Ishikawa (cell line): ENCODE measurements at regions not wholly inside any gene's neighbourhood (a gene's known extent, or its start where the extent isn't known, plus 50 kb on each side); places are given as distances from the start of the nearest gene placed in this dataset.

Source experiments
- CEBPB ChIP-seq: IDR thresholded peaks from 2 replicates; pipeline ENCODE4 v1.6.1; 2012
- CREB1 ChIP-seq: IDR thresholded peaks from 2 replicates; pipeline ENCODE4 v1.6.1; 2012; ENCODE audit warnings: low read depth
- EGR1 ChIP-seq: IDR thresholded peaks from 2 replicates; pipeline ENCODE4 v1.6.1; 2012
- EP300 ChIP-seq: IDR thresholded peaks from 2 replicates; pipeline ENCODE4 v1.6.1; 2012; ENCODE audit warnings: borderline replicate concordance
- FOXM1 ChIP-seq: IDR thresholded peaks from 2 replicates; pipeline ENCODE4 v1.6.1; 2012; ENCODE audit warnings: low read depth, borderline replicate concordance
- MAX ChIP-seq: IDR thresholded peaks from 2 replicates; pipeline ENCODE4 v1.6.1; 2012
- NFIC ChIP-seq: IDR thresholded peaks from 2 replicates; pipeline ENCODE4 v1.6.1; 2012
- RAD21 ChIP-seq: IDR thresholded peaks from 2 replicates; pipeline ENCODE4 v1.6.1; 2012; ENCODE audit warnings: low read depth
- REST ChIP-seq: IDR thresholded peaks from 2 replicates; pipeline ENCODE4 v1.6.1; 2012; ENCODE audit warnings: low read depth, mild to moderate bottlenecking
- TAF1 ChIP-seq: IDR thresholded peaks from 2 replicates; pipeline ENCODE4 v1.6.1; 2012; ENCODE audit warnings: low read depth, mild to moderate bottlenecking
- TCF12 ChIP-seq: IDR thresholded peaks from 2 replicates; pipeline ENCODE4 v1.6.1; 2012; ENCODE audit warnings: low read depth
- TEAD4 ChIP-seq: IDR thresholded peaks from 2 replicates; pipeline ENCODE4 v1.6.1; 2012
- USF1 ChIP-seq: IDR thresholded peaks from 2 replicates; pipeline ENCODE4 v1.6.1; 2012
- YY1 ChIP-seq: IDR thresholded peaks from 2 replicates; pipeline ENCODE4 v1.6.1; 2012; ENCODE audit warnings: low read depth
- ZBTB7A ChIP-seq: IDR thresholded peaks from 2 replicates; pipeline ENCODE4 v1.6.1; 2012; ENCODE audit warnings: low read depth

GRCh38 chrX:84737471-84737871 lies 235.2 kb upstream of the HDX start:
- TF ChIP-seq CEBPB: no peak
- TF ChIP-seq FOXM1: no peak
- no peak for TF ChIP-seq TAF1
- no peak for TF ChIP-seq CREB1
- TF ChIP-seq TEAD4: no peak
- TF ChIP-seq MAX: no peak
- no peak for TF ChIP-seq NFIC
- TF ChIP-seq TCF12: no peak
- no peak for TF ChIP-seq USF1
- TF ChIP-seq RAD21: no peak
- TF ChIP-seq REST: no peak
- no peak for TF ChIP-seq YY1
- TF ChIP-seq EGR1: no peak
- TF ChIP-seq ZBTB7A: no peak
- no peak for TF ChIP-seq EP300

GRCh38 chrX:84747516-84747915 lies 245.3 kb upstream of the HDX start:
- TF ChIP-seq TAF1 (no peak), TEAD4 (no peak), USF1 (no peak), MAX (no peak), TCF12 (no peak), ZBTB7A (no peak), FOXM1 (no peak), YY1 (no peak), REST (no peak), RAD21 (no peak), EP300 (no peak), EGR1 (no peak), CEBPB (no peak), CREB1 (no peak), NFIC (no peak)

GRCh38 chrX:84748965-84749656 lies 246.9 kb upstream of the HDX start:
- TF ChIP-seq TCF12 (no peak), CREB1 (no peak), ZBTB7A (no peak), REST (no peak), TAF1 (no peak), NFIC (no peak), MAX (no peak), EP300 (no peak), FOXM1 (no peak)

GRCh38 chrX:84760560-84760959 lies 243.1 kb upstream of the APOOL start:
- TF ChIP-seq MAX (no peak), TAF1 (no peak), FOXM1 (no peak), RAD21 (no peak)
